ENCODE measurements at regions not wholly inside any gene's neighbourhood (a gene's known extent, or its start where the extent isn't known, plus 50 kb on each side); places are given as distances from the start of the nearest gene placed in this dataset.
"Not testable (repeated sequence)": the region's sequence is repeated elsewhere in the genome, so short reads cannot be mapped to it uniquely, and the experiment has no call there.

DNA sequence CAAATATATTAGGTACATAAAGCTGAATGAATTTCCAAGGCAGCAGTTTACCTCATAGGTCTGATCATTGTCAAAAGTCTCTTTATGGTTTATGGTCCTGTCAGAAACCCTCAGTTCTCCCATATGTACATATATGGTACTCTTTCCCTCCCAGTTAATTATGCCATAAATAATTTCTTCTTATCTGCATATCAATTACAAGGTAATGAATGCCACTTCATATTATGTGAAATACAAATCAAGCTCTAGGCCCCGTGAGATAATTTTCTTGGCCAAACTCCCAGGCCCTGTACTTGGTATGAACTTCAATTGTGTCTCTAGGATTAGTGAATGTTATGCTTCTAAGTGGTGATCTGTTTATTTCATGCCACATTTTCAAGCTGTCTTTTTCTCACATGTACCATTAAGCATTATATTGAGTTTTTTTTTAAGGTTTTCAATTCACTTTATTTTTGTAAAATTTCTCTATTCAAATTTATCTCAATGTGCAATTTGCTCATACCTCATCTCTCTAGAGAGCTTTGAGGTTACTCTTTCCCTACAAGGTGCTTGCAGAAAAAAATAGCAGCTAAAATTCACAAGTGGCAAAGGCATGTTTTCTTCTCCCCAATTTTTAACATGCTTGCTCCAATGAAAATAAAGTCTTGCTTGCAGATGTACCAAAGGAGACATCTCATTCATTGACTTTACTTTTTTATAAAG lies 430.6 kb upstream of the VRK2 start:
- DNase-seq: no peak

DNA sequence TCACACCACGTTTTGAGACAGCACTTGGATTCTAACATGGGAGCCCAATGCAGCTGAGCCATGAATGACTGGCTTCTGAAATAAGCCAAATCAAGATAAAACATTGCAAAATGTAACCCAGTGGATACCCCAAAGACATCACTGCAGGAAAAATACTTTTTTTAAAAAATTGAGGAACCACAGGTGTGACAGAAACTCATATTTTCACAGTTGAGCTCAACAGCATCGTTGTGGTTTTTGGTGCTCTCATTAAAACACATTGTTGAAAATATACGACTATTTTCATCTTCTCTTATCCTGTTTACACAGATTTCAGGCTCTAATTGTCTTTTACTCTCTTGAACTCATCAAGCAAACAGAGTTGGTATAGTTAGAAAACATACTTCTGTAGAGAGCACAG lies 429.3 kb upstream of the VRK2 start:
- DNase-seq: no peak

GRCh38 chr2:57621122-57621663 lies 425.4 kb upstream of the VRK2 start:
- no peak for DNase-seq

DNA sequence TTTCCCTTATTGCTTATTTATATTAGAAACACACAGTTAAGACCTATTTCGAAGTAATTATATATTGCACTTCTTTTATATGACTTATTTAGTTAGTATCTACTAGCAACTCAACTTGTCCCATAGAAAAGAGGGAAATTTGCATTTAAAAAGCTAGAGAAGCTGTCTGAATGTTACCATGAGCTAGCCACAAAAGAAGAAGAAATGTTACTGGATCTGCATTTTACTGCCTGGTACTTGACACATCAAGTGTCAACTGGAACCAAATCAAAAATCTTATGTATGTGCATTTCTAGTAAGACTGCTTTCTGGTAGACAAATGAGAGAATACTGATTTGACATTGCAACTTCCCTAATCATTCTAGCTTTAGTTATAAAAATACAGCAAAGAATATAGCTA lies 424.6 kb upstream of the VRK2 start:
- no peak for DNase-seq

GRCh38 chr2:57656198-57656597 lies 390.4 kb upstream of the VRK2 start:
- DNase-seq: no peak

- no peak for DNase-seq
Measured at GRCh38 chr2:57669570-57669969, 377.0 kb upstream of the VRK2 start.

DNA sequence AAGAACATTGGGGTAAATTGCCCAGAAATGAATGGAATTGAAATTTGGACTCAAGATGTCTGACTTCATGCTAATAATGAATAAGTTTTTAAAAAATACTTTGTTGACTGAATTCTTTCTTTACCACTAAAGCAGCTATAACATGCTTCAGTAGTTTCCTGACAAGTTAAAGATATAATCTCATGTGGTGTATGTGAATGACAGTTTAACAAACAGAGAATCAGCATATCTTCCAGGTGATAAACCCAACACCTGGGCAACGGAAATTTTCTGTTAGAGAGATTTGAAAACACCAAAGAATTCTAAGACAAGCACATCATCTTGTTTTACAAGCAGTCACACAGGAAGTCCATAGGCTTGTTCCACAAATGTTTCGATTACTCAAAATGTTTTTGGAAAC lies 372.6 kb upstream of the VRK2 start:
- DNase-seq: no peak

DNA sequence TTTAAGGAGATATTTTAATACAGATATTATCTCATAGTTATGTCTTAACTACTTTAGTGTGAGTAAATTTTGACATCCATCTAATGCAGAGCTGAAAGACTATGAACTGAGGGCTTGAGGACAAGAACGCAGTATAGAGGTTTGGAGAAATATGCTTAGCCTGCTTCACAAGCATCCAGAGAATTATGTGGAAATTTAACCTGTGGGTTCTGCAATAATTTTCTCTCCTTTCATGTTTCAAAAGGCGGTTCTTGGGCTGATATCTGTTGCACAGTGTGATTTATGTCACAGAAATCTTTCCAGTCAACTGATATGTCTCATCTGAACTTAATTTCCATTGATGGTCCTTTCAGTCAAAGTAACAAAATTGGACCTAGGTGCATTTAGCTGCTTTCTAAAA lies 371.9 kb upstream of the VRK2 start:
- DNase-seq: no peak

DNA sequence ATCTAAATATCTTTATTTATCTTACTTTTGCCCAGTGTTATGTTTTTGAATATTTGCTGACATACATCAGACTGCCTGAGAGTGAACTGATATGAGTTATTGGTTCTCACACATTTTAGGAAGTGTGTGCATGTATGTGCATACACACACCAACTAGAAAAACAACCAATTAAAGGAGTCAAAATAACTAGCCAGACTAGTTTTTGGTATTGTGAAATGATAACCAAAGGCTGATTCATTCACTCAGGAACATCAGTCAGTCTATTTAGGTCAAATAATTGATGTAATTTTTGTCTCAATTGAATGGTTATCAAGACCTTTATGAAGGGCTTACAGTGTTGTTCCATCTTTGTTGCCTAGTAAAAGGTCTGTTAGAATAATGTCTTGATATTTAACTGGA lies 369.3 kb upstream of the VRK2 start:
- no peak for DNase-seq

DNA sequence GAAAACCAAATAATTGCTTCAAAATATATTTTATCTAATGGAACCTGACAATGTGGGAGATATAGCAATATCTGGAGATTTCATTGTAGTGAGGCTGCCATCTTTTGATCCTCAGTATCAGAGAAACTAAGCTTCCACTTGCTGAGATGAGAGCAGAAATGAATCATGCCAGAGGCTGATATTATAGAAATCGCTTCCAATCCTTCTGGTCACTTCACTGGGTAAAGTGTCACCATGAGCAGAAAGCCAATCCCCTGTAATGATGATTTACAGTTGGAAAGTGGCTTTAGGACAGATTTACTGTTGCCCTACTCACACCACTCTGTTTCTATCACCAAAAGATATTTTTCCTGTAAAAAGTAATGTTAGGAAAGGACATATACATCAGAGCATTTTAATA lies 365.0 kb upstream of the VRK2 start:
- DNase-seq: no peak

DNA sequence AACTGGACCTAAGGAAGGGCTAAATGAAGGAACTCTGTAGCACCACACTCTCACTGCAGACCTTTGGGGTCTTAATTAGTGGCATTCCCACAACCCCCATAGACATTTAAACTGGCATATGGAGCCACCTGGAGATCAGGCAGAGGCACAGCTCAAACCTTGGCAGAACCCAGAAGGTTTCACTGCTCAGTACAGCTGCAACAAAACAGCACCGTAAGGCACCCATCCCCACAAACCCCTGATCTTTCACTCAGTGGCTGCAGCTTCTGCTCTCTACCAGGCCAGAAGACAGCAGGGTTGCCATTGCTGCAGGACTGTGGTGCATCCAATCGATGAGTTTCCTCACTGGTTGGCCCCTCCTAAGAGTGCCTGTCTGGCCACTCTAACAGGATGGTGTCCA lies 361.6 kb upstream of the VRK2 start:
- no peak for DNase-seq

- no peak for DNase-seq
Measured at GRCh38 chr2:57692395-57692794, 354.2 kb upstream of the VRK2 start.

- no peak for DNase-seq
Measured at GRCh38 chr2:57693177-57693576, 353.4 kb upstream of the VRK2 start.

GRCh38 chr2:57693965-57694364 lies 352.6 kb upstream of the VRK2 start:
- DNase-seq: no peak

GRCh38 chr2:57696016-57696415 lies 350.6 kb upstream of the VRK2 start:
- DNase-seq: no peak

DNA sequence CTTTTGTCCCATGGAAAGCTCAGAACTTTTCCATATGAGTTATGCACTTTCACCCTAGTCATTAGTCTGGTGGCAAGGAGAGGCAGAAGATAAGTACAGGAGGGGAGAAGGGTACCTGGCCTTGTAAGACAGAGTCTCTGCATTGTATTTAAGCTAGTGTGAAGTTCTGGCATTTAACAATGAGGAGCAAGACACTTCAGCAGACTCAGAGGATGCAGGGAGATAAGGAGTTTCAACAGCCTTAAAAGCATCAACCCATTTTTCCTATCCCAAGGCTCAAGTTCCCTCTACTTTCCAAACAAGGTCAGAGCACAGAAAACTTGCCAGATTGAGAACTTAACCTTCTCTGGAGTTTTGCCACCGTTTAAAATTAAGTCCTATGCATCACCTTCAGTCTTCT lies 348.2 kb upstream of the VRK2 start:
- DNase-seq: no peak

- no peak for DNase-seq
Measured at GRCh38 chr2:57698935-57699449, 347.6 kb upstream of the VRK2 start.

DNA sequence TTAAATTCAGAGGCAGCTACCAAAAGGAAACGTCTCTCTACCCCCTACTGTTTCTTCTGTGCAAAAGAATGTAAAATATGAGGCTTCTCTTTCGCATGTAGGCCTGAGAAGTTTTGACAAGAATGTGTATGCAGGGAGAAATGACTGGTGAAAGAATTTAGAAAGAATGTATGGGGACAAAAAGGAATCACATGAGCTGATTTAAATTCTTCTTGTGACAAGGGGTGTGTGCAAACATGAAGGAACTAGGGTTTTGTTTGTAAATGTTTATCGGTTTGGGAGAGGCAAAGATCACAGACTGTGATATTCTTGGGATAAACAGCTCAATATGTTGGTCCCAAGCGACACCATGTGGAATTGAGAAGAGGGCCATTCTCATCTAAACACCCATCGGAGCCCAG lies 345.2 kb upstream of the VRK2 start:
- no peak for DNase-seq

GRCh38 chr2:57703407-57703806 lies 343.2 kb upstream of the VRK2 start:
- no peak for DNase-seq

DNA sequence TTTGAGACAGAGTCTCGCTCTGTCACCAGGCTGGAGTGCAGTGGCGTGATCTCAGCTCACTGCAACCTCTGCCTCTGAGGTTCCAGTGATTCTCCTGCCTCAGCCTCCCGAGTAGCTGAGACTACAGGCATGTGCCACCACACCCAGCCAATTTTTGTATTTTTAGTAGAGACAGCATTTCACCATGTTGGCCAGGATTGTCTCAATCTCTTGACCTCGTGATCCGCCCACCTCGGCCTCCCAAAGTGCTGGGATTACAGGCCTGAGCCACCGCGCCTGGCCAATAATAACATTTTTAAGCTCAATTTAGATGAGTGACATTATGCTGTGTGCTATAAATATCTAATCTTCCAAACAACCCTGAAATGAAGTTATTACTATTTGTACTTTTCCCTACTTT lies 338.8 kb upstream of the VRK2 start:
- not testable (repeated sequence) for DNase-seq

DNA sequence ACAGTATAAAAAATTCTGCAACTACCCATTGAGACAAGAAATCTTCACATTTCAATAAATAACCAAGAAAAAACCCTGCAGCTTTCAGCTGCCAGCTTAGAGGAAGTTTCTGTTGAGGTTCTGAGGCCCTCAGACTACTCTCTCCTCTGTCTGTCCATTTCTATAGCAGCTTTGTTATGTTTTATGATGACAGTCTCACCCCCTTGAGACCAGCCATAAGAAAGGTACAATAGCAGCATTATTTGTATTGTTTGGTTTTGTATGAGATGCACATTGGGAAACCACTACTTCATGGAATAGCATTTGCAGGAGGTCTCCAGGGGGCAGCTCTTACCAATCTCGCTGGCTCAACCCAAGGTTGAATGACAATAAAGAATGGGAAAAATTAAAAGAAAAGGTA lies 334.6 kb upstream of the VRK2 start:
- DNase-seq: no peak

DNA sequence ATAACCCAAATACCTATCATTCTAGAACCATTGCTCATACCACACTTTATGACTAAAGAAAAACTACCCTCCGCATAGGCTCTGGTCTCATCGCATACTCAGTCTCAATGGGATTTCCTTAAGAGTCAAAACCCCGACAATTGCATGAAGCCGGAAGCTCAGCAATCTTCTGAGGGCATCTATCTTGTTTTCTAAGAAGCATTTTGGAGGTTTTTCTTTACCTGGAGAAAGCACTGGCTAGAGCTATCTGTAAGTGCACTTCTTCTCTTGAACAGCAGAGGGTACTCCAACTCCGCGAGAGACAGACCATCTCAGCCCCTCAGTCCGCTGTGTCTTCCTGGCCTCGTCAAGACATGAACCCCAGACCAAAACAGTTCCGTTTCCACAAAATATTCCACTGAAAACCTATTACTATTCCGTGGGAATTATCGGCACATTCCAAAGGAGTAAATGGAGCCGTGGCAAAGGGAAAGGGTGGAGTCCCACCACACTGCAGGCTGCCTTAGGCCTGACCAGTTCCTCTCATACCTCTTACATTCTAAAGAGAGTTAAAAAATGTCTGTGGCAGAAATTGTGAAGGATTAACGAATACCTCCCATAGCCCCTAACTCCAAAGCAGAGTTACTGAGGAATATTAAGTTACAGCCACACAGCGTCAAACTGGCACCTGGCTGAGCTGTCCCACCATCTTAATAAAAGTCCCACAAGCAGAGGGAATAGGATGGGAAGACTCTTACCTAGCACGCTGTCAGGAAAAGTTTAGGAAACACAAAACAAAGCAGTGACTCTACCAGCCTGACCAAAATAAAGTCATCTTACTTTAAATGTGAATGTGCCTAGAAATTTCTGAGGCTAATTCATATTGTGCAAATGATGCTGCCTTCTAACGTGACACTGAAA lies 325.6 kb upstream of the VRK2 start:
- no peak for DNase-seq

DNA sequence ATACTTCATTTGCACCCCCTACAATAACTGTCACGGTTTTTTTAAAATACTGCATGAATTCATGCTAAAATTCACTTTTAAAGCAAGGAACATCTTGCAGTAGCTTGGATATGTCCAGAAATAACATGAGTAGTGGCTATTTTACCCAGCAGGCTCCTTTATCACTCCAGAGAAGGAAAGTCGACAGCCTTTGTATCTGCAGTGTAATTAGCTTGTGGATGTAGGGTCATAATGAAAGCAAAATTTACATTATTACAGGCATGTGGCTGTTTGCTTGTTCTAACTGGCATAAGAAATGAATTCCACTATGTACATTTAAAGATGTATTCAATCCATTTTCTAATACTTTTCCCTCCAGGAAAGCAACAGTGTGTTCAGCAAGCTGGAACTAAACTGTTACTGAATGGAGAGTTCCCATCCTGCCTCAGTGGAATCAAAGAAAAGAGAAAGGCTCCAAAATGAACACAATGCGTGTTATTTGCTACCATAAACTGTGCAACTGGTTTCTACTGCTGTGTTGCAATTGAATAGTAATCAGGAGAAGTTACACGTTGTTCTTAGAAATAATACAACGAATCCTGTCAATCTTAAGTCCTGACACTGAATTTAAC lies 321.2 kb upstream of the VRK2 start:
- no peak for DNase-seq

DNA sequence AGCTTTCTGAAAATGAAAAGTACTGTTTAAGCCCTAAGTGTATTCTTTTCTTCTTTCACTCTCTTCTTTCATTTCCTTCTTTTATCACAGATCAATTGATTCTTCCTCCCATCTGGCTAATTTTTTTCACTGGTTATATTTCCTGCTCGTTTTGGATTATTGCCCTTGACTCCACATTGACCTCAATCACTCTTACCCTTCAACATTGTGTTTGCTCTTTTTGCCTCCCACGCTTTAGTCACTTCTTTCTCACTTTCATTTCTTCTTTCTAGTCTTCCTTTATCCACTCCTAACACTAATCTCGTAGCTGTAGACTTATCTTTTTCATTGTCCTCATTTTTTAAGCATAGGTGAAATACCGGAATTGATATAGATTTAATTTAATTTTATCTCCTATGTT lies 320.3 kb upstream of the VRK2 start:
- no peak for DNase-seq
